ENCODE measurements at regions not wholly inside any gene's neighbourhood (a gene's known extent, or its start where the extent isn't known, plus 50 kb on each side); places are given as distances from the start of the nearest gene placed in this dataset.

DNA sequence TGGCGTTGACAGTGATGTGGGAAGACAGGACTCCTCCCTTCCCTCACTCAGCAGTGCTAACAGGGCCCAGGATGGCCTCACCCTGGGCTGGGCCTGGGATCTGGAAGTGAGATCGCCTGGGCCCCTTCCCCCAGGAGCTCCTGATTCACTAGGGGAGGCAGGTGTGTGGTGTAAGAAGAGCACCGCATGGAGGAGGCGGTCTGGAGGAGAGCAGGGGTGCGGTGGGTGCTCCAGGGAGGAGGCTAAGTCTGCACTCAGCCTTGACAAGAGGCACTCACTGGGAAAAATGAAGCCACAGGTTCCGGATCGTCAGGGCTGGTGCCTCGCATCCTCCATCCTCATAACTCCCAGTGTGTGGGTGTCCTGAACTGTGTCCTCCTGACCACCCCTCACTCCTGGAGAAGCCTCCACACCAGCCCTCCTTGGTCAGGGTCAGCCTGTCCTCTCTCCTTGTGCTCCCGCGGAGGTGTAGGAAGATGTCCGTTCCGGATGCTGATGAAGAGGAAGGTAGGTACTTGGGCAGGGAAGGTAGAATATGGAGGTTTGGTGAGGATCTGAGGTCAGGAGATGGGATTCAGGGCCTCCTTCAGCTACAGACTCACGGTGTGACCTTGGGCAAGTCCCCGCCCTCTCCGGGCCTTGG is 142.1 kb upstream of the WNT4 start:
- FAIRE-seq (no peak), DNase-seq (ENCODE audit: insufficient read length, low spot score) (no peak)

DNA sequence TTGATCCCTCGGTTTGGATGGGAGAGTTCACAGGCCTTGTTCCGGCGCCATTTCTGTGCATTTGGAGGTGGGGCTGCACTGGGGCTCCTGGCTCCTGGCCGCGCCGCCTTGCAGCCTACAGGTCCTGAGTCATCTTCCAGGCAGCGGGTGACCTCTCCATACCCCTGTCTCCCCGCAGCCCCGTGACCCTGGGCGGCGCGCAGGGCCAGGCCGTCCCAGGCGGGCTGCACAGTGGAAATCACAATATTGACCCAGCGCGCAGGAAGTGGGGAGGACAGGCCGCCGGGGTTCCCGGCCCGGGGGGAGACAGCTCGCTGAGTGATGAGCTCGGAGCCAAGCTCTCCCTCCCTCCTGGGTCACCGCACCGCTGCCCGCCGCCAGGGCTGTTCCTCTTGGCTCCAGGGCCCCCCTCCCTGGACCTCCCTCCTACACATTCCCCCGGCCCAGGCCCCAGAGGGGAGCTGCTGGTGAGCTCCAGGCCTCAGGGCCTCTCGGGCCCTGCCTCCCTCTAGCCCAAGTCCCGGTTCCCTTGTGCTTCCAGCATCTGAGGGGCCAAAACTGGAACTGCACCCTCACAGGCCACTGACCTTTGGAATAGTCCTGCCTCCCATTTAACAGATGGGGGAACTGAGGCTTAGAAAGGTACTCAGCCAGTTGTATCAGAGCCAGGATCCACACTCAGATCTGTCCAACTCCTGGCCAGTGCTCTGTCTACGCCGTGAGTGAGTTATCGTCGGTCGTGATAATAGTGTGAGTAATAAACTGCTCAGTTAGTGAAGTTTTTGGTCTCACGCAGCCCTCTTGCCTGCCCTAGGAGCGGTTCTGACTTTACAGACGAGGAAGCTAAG is 142.9 kb upstream of the WNT4 start:
- no peak for FAIRE-seq
- DNase-seq (ENCODE audit: insufficient read length, low spot score), result no peak

DNA sequence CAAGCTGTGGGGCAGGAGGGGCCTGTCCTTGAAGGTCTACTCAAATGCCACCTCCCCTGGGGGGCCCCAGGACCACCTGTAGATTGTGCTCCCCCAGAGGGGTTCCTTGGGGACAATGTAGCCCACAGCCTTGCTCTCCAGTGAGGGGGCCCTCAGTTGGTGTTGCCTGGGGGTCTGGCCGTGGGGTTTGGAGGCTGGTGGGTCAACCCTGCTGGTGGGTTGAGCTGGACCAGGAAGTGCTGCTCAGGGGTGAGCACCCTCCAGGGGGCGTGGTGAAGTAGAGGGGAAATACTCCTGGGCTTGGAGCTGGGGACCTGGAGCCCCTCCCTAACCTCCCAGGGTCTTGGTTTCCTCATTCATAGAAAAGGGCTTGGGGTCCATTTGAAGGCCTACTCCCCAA is 143.6 kb upstream of the WNT4 start:
- no peak for DNase-seq (ENCODE audit: insufficient read length, low spot score)
- no peak for FAIRE-seq

DNA sequence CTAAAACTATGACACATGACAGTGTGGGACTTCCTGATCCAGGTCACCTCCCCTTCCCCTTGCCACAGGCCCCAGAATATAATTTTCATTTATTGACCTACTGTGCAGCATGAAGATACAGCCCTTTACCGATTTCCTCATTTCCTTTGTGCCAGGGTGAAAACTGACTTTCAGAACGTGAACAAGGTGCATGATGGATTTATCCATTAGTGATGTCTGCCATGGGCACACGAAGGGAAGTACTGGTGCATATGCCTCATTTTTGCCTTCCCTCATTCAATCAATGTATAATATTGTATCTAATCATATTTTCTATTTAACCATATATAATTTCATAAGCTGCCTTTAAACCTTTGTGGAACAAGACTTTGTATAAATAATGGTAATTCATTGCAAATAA is 144.4 kb upstream of the WNT4 start:
- no peak for FAIRE-seq
- no peak for DNase-seq (ENCODE audit: insufficient read length, low spot score)

DNA sequence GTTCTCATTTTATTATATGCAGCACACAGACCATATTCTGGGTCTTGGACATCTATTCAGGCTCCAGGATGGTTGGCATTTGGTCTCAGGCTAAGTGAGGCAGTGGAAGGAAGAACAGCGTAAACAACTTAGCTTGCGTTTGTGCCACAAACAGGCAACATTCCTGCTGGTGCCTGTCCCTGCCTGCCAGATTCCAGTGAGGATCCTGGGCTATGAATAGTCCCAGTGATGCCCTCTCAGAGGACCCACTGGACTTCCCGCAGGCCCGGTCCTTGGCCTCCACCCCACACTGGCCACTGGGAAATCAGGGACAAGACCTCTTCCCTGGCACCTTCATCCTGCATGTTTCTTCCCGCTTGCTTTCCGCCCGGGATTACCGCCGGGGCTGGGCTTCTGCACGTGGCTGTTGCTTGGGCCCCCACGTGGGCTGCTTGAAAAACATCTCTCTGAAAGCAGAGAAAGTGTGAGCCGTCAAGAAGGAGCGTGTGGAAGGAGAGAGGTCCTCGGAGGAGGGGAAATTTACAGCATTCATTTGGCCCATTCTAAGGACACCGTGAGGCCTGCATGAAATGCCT is 145.1 kb upstream of the WNT4 start:
- FAIRE-seq (no peak), DNase-seq (ENCODE audit: insufficient read length, low spot score) (no peak)

DNA sequence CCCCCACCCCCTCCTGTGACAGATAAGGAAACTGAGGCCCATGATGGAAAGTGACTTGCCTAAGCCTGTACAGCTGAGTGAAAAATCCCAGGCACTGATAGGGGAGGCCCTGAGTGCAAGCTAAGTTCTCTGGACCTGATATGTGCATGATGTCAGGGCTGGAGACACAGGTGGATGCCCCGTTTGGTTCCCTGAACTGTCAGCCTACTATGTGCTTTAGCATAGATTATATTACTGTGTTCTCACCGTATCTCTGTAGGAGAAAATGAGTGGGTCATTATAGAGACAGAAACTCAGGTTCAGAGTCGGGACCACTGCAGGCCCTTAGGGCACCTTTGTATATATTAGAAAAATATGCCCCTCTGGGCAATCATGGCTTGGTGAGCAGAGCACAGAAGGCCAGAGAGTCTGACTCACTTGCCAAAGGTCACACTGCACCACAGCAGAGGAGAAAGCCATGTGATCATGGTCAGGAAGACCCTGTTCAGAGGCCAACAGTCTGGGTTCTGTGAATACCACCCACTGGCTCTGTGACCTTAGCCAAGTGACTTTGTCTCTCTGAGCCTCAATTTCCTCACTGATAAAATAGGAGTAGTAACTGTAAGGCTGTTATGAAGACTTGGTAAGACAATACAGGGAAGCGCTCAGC is 145.8 kb upstream of the WNT4 start:
- DNase-seq (ENCODE audit: insufficient read length, low spot score) (no peak), FAIRE-seq (no peak)

DNA sequence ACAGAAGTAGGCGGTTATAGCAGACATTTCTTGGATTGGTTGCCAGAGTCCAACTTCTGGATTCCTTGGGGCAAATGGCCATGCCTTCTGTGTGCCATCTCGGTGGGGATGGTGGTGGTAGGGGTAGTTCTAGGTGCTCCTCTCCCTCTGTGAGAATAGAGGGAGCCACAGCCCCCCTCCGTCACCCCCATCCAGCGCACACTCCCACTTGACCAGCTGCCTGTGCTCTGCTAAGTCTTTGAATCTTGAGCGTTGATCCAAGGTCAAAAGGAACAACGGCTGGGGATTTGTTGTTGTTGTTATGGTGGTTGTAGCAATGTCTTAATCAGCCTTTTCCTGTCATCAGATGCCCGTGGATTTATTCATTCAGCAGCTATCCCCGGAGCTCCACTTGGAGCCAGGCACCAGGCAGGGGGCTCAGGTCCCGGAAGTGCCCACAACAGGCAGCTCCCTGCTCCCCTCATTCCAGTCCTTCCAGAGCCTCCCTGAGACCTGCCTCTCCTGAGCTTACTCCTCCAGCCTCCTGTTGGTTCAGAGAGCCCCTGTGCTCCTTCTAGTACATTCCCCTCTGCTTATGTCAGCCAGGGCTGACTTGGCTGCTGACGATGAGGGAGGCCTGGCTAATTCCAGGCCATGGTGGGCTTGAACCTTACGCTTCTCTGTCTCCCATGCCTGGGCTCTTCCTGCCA is 146.6 kb upstream of the WNT4 start:
- no peak for DNase-seq (ENCODE audit: insufficient read length, low spot score)
- no peak for FAIRE-seq

DNA sequence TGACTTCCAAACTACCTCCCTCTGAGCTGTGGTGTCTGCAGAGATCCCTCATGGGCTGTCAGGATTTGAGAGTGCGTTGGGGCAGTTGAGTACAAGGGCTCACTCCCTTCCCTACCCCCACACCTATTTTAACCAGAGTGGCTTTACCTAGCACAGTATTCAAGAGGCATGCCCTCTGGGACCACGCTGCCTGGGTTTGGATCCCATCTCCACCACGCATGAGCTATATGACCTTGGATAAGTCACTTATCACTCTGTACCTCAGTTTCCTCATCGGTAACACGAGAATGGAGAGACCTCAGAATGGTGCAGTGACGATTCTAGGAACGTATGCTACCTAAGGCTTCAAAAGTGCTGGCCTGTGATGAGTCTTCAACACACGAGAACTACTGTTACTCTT is 147.3 kb upstream of the WNT4 start:
- FAIRE-seq, result no peak
- DNase-seq (ENCODE audit: insufficient read length, low spot score), result no peak

DNA sequence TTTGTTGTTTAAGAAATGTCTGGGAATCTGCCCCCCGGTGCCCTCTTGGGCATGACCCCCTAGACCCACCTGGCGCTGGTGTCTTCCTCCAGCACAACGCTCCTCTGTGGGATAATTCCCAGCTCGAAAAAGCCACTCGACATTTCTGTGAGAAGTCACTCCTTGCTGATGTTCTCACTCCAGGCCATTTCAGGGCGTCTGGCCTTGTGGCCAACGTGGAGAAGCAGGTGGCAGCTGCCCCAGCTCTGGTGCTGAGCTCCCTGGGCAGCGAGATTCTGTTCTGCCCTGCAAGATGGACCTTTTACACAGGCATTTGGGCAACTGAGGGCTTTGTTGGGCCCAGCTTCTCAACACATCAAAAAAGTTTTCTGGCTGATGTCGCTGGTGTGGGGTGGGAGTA is 147.7 kb upstream of the WNT4 start:
- DNase-seq (ENCODE audit: insufficient read length, low spot score) (no peak), FAIRE-seq (no peak)

DNA sequence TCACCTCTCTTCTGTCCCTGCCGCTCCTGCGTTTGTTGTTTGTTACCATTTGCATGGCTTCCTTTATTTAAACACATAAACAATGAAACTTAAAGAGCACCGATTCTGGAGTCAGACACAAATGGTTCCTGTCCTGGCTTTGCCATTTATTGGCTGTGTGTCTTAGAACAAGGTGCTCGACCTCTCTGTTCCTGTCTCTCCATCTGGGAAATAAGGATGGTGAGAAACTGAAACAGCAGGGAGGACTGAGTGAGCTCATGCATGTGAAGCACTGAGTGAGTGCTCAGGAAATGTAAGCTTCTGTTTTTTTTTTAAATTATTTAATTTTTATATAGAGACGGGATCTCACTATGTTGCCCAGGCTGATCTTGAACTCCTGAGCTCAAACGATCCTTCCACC is 148.2 kb upstream of the WNT4 start:
- FAIRE-seq (no peak), DNase-seq (ENCODE audit: insufficient read length, low spot score) (no peak)

DNA sequence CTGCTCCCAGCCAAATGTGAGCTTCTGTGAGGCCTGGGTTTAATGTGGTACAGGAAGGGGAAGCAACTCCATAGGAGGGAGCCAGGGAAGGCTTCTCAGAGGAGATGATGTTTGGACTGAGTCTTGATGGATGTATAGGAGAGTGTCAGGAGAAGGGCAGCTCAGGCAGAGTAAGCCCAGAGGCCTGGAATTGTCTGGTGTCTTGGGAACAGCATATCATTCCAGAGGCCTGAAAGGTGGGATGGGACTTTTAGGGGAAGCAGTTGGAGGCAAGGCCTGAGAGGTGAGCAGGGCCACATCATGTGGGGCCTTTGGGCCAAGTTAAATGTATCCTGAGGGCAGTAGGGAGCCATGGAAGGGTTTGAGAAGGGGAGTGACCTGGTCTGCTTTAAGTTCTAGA is 148.6 kb upstream of the WNT4 start:
- DNase-seq (ENCODE audit: insufficient read length, low spot score) (no peak), FAIRE-seq (no peak)

DNA sequence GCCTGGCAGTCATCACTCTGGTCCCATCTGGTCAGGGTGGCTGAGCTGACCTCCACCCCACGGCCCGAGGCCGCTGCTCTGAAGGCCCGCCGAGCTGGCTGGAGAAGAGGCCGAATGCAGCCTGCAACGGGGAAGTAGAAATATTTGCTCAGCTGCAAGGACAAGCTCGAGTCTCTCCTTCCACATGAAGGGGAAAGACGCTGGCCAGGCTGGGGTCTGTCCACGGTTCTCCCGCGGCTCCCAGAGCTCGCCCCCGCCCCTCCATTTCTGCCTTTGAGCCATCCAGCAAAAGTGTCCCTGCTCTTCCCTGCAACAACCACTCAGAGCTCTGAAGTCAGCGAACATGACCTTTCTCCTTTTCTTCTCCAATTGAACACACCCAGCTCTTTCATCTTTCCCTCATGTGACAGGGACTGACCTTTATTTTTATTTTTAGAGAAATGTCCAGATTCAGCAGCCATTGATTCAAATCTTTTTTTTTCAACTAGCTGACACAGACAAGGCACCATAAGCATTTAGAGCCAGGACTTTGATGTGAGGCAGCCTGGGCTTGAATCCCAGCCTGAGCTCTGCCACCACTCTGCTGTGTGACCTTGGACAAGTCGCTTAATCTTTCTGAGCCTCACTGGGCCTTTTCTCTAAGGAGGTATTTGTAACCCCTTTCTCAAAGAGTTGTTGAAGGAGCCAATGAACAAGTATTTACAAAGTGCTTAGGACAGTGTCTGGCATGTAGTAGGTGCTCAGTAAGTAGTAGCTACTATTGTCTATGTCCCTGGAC is 149.3 kb upstream of the WNT4 start:
- DNase-seq (ENCODE audit: insufficient read length, low spot score) (no peak), FAIRE-seq (no peak)

DNA sequence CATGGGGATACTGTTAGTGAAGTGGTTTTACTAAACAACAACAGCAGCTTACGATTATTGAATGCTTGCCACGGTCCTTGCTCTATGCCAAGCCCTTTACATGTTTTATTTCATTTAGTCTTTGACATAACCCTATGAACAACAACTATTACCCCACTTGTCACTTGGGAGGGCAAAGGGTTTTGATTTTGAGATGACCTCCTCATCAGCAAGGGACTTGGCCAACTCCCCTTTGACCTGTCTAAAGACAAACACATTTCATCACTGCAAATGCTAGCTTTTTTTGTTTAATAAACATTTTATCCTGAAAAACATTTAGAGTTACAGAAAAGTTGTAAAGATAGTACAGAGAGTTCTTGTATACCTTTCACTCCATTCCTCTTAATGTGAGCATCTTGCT is 152.5 kb upstream of the WNT4 start:
- DNase-seq (ENCODE audit: insufficient read length, low spot score) (no peak), FAIRE-seq (no peak)

DNA sequence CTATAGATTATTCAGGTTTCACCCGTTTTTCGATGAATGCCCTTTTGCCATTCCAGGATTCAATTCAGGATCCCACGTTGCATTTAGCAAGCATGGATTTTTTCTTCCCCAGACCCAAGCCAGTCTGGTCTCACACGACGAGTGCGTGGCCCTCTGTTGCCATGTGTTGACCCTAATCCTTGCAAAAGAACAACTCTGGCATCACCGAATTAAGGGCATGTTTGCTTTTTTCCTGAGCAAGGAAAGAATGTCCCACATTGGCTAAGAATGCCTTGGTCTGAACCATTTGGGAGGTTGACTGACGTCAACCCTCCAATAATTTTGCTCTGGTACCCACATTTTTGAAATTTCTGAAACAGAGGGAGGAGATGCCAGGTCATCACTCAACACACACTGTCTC is 153.0 kb upstream of the WNT4 start:
- FAIRE-seq, result no peak
- DNase-seq (ENCODE audit: insufficient read length, low spot score), result no peak

DNA sequence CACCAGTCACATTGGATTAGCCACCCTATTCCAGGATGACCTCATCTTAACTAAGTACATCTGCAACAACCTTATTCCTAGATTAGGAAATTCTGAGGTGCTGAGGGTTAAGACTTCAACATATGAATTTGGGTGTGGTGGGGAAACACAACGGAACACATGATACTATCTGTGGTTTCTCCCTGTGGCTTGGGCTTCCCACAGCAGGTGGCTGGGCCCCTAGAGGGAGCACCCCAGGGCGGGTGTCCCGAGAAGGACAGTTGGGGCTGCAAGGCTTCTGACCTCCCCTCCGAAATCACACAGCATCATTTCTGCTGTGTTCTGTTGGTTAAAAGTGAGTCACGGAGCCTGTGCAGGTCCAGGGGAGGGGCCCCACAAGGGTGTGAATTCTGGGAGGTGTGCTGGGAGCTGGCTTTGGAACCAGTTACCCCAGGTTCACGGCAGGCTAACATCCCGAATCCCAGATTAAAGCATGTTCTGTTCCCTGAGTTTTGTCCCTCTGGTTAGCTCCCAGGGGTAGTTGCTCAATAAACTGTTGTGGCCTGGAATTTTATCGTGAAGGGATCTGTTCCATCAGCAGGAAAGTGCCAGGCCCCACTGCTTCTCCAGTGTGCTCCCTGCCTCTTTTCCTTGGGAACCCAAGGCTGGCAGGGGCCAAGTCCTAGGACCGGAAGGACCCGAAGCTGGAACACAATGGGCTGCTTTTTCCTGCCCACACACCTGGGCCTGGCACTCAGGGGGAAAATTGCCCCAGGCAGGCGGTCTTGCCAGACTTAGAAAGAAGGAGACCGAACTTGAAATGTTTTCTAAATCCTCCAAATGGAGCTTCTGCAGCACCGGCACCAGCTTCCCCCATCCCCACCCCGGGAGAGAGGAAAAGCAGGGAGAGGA is 154.0 kb upstream of the WNT4 start:
- FAIRE-seq, result no peak
- DNase-seq (ENCODE audit: insufficient read length, low spot score), result no peak

DNA sequence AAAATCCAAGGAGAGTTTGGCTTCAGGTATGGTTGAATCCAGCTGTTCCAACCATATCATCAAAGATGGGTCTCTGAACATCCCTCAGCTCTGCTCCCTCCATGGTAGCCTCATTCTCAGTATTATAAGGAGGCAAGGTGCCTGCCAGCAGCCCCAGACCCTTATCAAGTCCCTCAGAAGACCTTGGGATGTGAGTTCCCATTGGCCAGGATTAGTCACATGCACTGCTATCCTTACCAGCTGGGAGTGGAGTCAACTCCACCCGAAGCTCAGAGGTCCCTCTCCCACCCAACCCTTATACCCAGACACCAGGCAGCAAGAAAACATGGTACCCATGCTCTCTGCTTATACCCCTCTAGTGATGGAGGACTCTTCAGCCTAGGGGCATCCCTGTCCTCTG is 153.7 kb upstream of the ZBTB40 start:
- DNase-seq (ENCODE audit: insufficient read length, low spot score), result no peak
- no peak for FAIRE-seq

DNA sequence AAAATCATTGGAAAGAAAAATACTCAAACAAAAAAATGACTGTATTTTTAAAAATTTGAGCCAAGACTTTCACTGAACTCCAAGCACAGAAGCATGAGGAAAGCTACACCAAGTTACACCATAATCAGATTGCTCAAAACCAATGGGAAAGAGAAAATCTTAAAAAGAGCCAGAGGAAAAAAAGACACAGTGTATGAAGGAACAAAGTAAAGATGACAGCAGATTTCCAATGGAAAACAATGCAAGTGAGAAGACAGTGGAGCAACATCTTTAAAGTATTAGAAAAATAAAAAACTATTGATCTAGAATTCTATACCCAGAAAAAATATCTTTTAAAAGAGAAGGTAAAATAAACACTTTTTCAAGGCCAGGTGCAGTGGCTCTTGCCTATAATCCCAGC is 147.8 kb upstream of the ZBTB40 start:
- DNase-seq (ENCODE audit: insufficient read length, low spot score) (no peak), FAIRE-seq (no peak)

DNA sequence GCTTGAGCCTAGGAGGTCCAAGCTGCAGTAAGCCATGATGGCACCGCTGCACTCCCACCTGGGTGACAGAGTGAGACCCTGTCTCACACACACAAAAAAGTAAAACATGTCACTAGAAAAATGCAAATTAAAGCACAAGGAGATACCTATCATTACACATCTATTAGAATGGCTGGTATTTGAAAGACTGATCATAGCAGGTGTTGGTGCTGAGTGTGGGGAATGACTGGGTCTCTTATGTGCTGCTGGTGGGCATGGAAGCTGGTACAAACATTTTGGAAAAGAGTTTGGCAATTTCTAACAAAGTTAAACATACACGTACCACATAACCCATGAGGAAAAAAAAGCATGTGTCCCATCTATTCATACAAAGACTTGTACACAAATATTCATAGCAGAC is 142.1 kb upstream of the ZBTB40 start:
- FAIRE-seq (no peak), DNase-seq (ENCODE audit: insufficient read length, low spot score) (no peak)

DNA sequence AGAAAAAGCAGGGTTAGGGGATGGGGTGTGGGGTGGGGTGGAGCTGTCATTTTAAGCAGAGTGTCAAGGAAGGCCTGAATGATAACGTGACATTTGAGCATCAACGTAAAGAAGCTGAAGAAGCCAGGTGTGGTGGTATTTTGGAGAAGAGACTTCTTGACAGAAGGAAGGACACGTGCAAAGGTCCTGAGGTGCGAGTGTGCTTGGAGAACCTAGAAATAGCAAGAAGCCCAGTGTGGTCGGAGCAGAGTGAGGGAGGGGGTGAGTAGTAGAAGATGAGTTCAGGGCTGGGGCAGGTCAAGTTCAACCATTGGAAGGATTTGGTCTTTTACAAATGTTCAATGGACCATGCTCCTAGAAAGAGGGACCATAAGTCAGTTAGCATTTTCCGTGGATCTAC is 140.2 kb upstream of the ZBTB40 start:
- FAIRE-seq (no peak), DNase-seq (ENCODE audit: insufficient read length, low spot score) (no peak)

Data from HTR-8/SVneo (cell line).